Spinal cord (tissue), 9 donors: ENCODE measurements at regions not wholly inside any gene's neighbourhood (a gene's known extent, or its start where the extent isn't known, plus 50 kb on each side); places are given as distances from the start of the nearest gene placed in this dataset.
A peak's percentile ranks its signal among the peaks of the same experiment; 100 is the strongest.

Source experiments
- DNase-seq, 6 donors: peaks; one replicate each; pipeline versions ENCODE4 v3.0.0 to v3.0.0-alpha.2; 2013 to 2015; ENCODE audit warnings: low spot score in 6 of 6, low read depth in 4 of 6
- H3K27ac ChIP-seq: one replicate; pipeline ENCODE4 v1.5.1; 2013; ENCODE audit warnings: low read depth, low read length, control low read depth
- H3K27me3 ChIP-seq: one replicate; pipeline ENCODE4 v1.6.1; 2013; ENCODE audit warnings: low read length; ENCODE audit not compliant: control insufficient read depth, insufficient read depth
- H3K36me3 ChIP-seq: one replicate; pipeline ENCODE4 v1.6.1; 2013; ENCODE audit warnings: low read length; ENCODE audit not compliant: control insufficient read depth, insufficient read depth
- H3K4me1 ChIP-seq: one replicate; pipeline ENCODE4 v1.6.1; 2013; ENCODE audit warnings: low read length; ENCODE audit not compliant: control insufficient read depth, insufficient read depth
- H3K4me3 ChIP-seq: one replicate; pipeline ENCODE4 v1.5.1; 2013; ENCODE audit warnings: low read depth, low read length, control low read depth
- H3K9me3 ChIP-seq: one replicate; pipeline ENCODE4 v1.6.1; 2013; ENCODE audit warnings: low read length; ENCODE audit not compliant: control insufficient read depth, insufficient read depth
- WGBS: methylation state at CpG from one replicate; pipeline ENCODE4 v1.1.5; 2013; ENCODE audit warnings: missing lambda C conversion rate; ENCODE audit not compliant: insufficient coverage; 5-methylcytosine and 5-hydroxymethylcytosine counted together
- donor health status: healthy.

DNA sequence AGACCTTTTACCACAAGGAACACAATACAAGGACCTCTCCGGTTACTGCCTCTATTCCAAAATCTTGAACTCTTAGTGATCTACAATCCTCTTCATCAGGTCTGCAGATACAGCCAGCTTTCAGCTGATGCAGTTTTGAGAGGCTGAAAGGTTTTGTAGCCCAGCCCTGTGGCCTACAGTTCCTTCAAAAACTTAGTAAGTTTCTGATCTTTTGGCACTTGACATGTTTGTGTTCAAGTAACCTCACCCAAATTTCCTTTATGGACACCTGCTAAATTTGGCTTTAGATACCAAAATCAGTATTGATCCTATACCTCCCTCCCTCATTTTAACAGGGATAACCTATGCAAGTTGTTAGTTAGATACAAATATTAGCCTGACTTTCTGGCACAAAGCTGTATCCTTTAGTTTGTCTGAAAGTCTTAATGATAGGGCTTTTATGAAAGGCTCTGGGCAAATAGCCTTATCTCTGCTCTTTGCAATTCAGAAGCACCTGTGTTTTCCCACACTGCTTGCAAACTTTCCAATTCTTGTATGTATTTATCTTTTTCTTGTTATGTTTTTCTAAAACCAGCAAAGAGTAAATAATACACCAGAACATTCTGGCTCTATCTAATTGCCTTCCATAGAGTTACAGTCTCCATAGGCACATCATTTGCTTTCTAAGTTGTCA, 650.5 kb upstream of the KLHL29 start:
- no peaks in the 10 kb centered on the region for H3K36me3 ChIP-seq
- no peak overlapping the region for H3K4me3 ChIP-seq
- H3K9me3 ChIP-seq = no peaks in the 10 kb centered on the region
- H3K27me3 ChIP-seq = no peaks in the 10 kb centered on the region
- H3K4me1 ChIP-seq = no peaks in the 10 kb centered on the region
- H3K27ac ChIP-seq = no peak overlapping the region
- no peak for DNase-seq
- WGBS = 100% methylated on average over 1 of the region's 1 CpG

- DNase-seq = no peak
- WGBS = no CpG with 5 or more reads among the region's 3 CpGs
- H3K36me3 ChIP-seq = no peaks in the 10 kb centered on the region
- no peak overlapping the region for H3K27ac ChIP-seq
- H3K4me1 ChIP-seq = no peaks in the 10 kb centered on the region
- no peaks in the 10 kb centered on the region for H3K27me3 ChIP-seq
- no peak overlapping the region for H3K4me3 ChIP-seq
- no peaks in the 10 kb centered on the region for H3K9me3 ChIP-seq
These were observed 647.8 kb upstream of the KLHL29 start for GRCh38 chr2:22737144-22737543.

DNA sequence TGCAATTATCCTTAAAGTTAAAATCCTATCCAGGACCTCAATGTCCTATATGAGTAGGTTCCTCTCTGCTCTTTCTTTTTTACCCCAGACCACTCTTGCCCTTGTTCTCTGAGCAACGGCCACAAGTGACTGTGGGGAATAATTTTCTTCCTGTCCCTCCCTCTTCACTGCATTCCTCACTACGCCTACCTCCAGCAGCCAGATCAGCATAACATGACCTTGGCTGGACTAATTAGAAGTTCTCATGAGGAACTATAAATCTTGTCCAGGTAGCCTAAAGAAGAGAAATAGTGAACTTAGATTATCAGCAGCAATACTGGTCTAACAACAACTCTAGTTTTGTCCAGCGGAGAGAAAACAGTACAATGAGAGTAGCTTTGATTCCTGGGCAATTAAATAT, 643.8 kb upstream of the KLHL29 start:
- H3K9me3 ChIP-seq = no peaks in the 10 kb centered on the region
- no peaks in the 10 kb centered on the region for H3K36me3 ChIP-seq
- WGBS = 83% methylated on average over 1 of the region's 3 CpGs
- no peaks in the 10 kb centered on the region for H3K27me3 ChIP-seq
- DNase-seq = no peak
- no peaks in the 10 kb centered on the region for H3K4me1 ChIP-seq
- H3K4me3 ChIP-seq = no peak overlapping the region
- H3K27ac ChIP-seq = no peak overlapping the region

- Histone ChIP-seq H3K27ac (no peak overlapping the region), H3K36me3 (no peaks in the 10 kb centered on the region), H3K4me3 (no peak overlapping the region), H3K9me3 (no peaks in the 10 kb centered on the region), H3K4me1 (no peaks in the 10 kb centered on the region), H3K27me3 (no peaks in the 10 kb centered on the region)
- WGBS = 46% methylated on average over 1 of the region's 1 CpG
- DNase-seq = no peak
These were observed 636.1 kb upstream of the KLHL29 start for GRCh38 chr2:22748909-22749308.

DNA sequence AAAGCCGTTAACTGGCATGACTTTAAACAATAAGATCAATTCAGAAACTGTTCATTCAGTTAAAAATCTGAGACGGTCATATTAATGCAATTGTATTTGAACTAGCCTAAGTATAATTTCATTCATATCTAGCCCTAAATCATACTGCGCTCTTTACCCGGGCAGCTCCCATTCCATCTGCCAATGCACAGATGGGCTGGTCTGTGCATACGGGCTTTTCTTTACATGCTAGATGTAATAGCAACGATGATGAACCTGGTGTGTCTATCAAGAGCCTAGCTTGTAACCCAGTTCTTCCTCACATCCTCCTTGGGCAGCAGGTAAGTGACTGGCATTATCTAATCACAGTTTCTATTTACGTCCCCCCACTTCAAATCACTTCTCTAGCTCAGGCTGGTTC, 631.5 kb upstream of the KLHL29 start:
- Histone ChIP-seq H3K4me3 (no peak overlapping the region), H3K27me3 (no peaks in the 10 kb centered on the region), H3K36me3 (no peaks in the 10 kb centered on the region), H3K4me1 (no peaks in the 10 kb centered on the region), H3K9me3 (no peaks in the 10 kb centered on the region), H3K27ac (no peak overlapping the region)
- WGBS = 93% methylated on average over 5 of the region's 7 CpGs
- DNase-seq = peak in 2 of 6 donors; percentile 12 to 71

- H3K4me1 ChIP-seq = no peaks in the 10 kb centered on the region
- peak in 1 of 6 donors; percentile 58 for DNase-seq
- no peak overlapping the region for H3K4me3 ChIP-seq
- no peak overlapping the region for H3K27ac ChIP-seq
- H3K36me3 ChIP-seq = no peaks in the 10 kb centered on the region
- no CpG with 5 or more reads among the region's 9 CpGs for WGBS
- no peaks in the 10 kb centered on the region for H3K9me3 ChIP-seq
- no peaks in the 10 kb centered on the region for H3K27me3 ChIP-seq
These were observed 628.5 kb upstream of the KLHL29 start for GRCh38 chr2:22756276-22757043.

DNA sequence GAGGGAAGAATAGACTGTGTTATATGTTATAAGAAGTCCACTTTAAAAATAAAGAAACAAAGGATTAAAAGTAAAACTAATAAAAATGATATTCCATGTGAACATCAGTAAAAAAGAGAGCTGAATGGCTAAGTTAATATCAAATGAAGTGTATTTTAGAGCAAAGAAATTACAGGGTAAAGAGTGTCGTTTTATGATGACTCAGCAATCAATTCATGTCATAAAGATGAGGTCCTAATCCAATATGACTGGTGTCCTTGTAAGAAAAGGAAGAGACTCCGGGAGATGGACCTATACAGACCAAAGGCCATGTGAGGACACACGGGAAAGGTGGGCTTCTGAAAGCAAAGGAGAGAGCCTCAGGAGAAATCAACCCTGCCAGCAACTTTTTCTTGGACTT, 615.5 kb upstream of the KLHL29 start:
- peaks cover 2% of the 10 kb centered on the region for H3K9me3 ChIP-seq
- no peaks in the 10 kb centered on the region for H3K36me3 ChIP-seq
- H3K4me1 ChIP-seq = no peaks in the 10 kb centered on the region
- WGBS = 100% methylated on average over 2 of the region's 3 CpGs
- no peak for DNase-seq
- no peaks in the 10 kb centered on the region for H3K27me3 ChIP-seq
- H3K27ac ChIP-seq = no peak overlapping the region
- no peak overlapping the region for H3K4me3 ChIP-seq

GRCh38 chr2:22784566-22784965, 600.4 kb upstream of the KLHL29 start:
- no peaks in the 10 kb centered on the region for H3K9me3 ChIP-seq
- no peaks in the 10 kb centered on the region for H3K27me3 ChIP-seq
- H3K4me1 ChIP-seq = no peaks in the 10 kb centered on the region
- DNase-seq = peak in 4 of 6 donors; percentile 15 to 95 (median 54)
- no peak overlapping the region for H3K27ac ChIP-seq
- no peak overlapping the region for H3K4me3 ChIP-seq
- WGBS = 0% methylated on average over 1 of the region's 5 CpGs
- H3K36me3 ChIP-seq = no peaks in the 10 kb centered on the region

GRCh38 chr2:22786817-22787216, 598.2 kb upstream of the KLHL29 start:
- peak in 1 of 6 donors; percentile 22 for DNase-seq
- no peaks in the 10 kb centered on the region for H3K27me3 ChIP-seq

GRCh38 chr2:22787745-22788144, 597.2 kb upstream of the KLHL29 start:
- WGBS = no CpG with 5 or more reads among the region's 1 CpG

More at GRCh38 chr2:22786817-22787216, 598.2 kb upstream of the KLHL29 start:
- Histone ChIP-seq H3K36me3 (no peaks in the 10 kb centered on the region), H3K4me1 (no peaks in the 10 kb centered on the region), H3K9me3 (no peaks in the 10 kb centered on the region), H3K27ac (no peak overlapping the region), H3K4me3 (no peak overlapping the region)
- WGBS = no CpG with 5 or more reads among the region's 2 CpGs

More at GRCh38 chr2:22787745-22788144, 597.2 kb upstream of the KLHL29 start:
- Histone ChIP-seq H3K9me3 (no peaks in the 10 kb centered on the region), H3K36me3 (no peaks in the 10 kb centered on the region), H3K27me3 (no peaks in the 10 kb centered on the region), H3K4me1 (no peaks in the 10 kb centered on the region), H3K4me3 (no peak overlapping the region), H3K27ac (no peak overlapping the region)
- no peak for DNase-seq
